Stromal cell of bone marrow (primary cell): ENCODE measurements at regions not wholly inside any gene's neighbourhood (a gene's known extent, or its start where the extent isn't known, plus 50 kb on each side); places are given as distances from the start of the nearest gene placed in this dataset.
"Not testable (repeated sequence)": the region's sequence is repeated elsewhere in the genome, so short reads cannot be mapped to it uniquely, and the experiment has no call there.

Experiments
- DNase-seq: peaks from one replicate; pipeline ENCODE4 v3.0.0-alpha.2; 2012; ENCODE audit warnings: low read depth

GRCh38 chr2:194686569-194686968 is 970.5 kb upstream of the SLC39A10 start:
- DNase-seq = no peak

- no peak for DNase-seq
Measured at GRCh38 chr2:194674043-194674442, 983.0 kb upstream of the SLC39A10 start.

GRCh38 chr2:194672994-194673393 is 984.0 kb upstream of the SLC39A10 start:
- no peak for DNase-seq

GRCh38 chr2:194661431-194661830 is 995.6 kb upstream of the SLC39A10 start:
- no peak for DNase-seq

GRCh38 chr2:194639057-194639456 is 1018.0 kb upstream of the SLC39A10 start:
- DNase-seq = not testable (repeated sequence)

- DNase-seq = no peak
Measured at GRCh38 chr2:194621945-194622344, 1035.1 kb upstream of the SLC39A10 start.

- no peak for DNase-seq
Measured at GRCh38 chr2:194619366-194619765, 1037.7 kb upstream of the SLC39A10 start.

GRCh38 chr2:194618432-194618831 is 1038.6 kb upstream of the SLC39A10 start:
- DNase-seq = no peak

GRCh38 chr2:194616334-194616733 is 1040.7 kb upstream of the SLC39A10 start:
- no peak for DNase-seq

- no peak for DNase-seq
Measured at GRCh38 chr2:194610297-194610696, 1046.7 kb upstream of the SLC39A10 start.

GRCh38 chr2:194603429-194603828 is 1053.6 kb upstream of the SLC39A10 start:
- no peak for DNase-seq

- DNase-seq = no peak
Measured at GRCh38 chr2:194602750-194603149, 1054.3 kb upstream of the SLC39A10 start.

GRCh38 chr2:194591192-194591591 is 1065.8 kb upstream of the SLC39A10 start:
- DNase-seq = no peak

- no peak for DNase-seq
Measured at GRCh38 chr2:194587739-194588270, 1069.2 kb upstream of the SLC39A10 start.

GRCh38 chr2:194567661-194568017 is 1089.4 kb upstream of the SLC39A10 start:
- DNase-seq = no peak

- no peak for DNase-seq
Measured at GRCh38 chr2:194566907-194567660, 1089.9 kb upstream of the SLC39A10 start.

GRCh38 chr2:194564422-194564821 is 1092.6 kb upstream of the SLC39A10 start:
- no peak for DNase-seq

GRCh38 chr2:194562329-194562728 is 1094.7 kb upstream of the SLC39A10 start:
- DNase-seq = no peak

GRCh38 chr2:194559964-194560363 is 1097.1 kb upstream of the SLC39A10 start:
- DNase-seq = no peak

- DNase-seq = no peak
Measured at GRCh38 chr2:194559523-194559922, 1097.5 kb upstream of the SLC39A10 start.

- DNase-seq = no peak
Measured at GRCh38 chr2:194557993-194558392, 1099.0 kb upstream of the SLC39A10 start.

GRCh38 chr2:194556629-194557028 is 1100.4 kb upstream of the SLC39A10 start:
- no peak for DNase-seq

- no peak for DNase-seq
Measured at GRCh38 chr2:194553980-194554379, 1103.0 kb upstream of the SLC39A10 start.

- DNase-seq = no peak
Measured at GRCh38 chr2:194550702-194551101, 1106.3 kb upstream of the SLC39A10 start.
